HEK293T (cell line): ENCODE measurements at regions not wholly inside any gene's neighbourhood (a gene's known extent, or its start where the extent isn't known, plus 50 kb on each side); places are given as distances from the start of the nearest gene placed in this dataset.

ENCODE experiments used
- HDGF ChIP-seq: fragments of 450-650 bp; IDR thresholded peaks from 2 replicates; pipeline ENCODE4 v1.6.1; 2017; ENCODE audit warnings: antibody characterized with exemption, borderline replicate concordance
- L3MBTL2 ChIP-seq: fragments of 450-650 bp; conservative IDR thresholded peaks from 2 replicates; pipeline ENCODE4 v1.6.1; 2016; ENCODE audit warnings: mild to moderate bottlenecking
- SP1 ChIP-seq: fragments of 450-650 bp; IDR thresholded peaks from 2 replicates; pipeline ENCODE4 v1.6.1; 2017
- TARDBP ChIP-seq: fragments of 450-650 bp; IDR thresholded peaks from 2 replicates; pipeline ENCODE4 v1.6.1; 2016
- ZNF384 ChIP-seq: fragments of 450-650 bp; IDR thresholded peaks from 2 replicates; pipeline ENCODE4 v1.6.1; 2016

DNA sequence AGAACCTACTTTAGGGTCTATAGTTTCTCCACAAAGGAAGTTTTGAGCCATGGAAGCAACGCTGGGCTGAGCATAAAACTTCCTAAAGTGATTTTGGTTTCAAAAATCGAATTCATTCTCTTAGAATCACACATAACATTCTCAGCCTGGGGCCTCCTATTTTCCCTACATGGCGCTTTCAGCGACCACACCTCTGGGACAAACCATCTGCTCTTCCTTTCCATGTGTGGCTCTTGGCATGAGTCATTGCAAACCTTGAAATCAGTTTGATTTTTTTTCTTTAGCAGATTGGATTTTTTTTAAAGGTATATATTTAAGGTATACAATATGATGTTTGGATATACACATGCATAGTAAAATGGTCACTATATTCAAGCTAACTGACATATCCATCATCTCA, 72.5 kb upstream of the APCDD1 start:
- TF ChIP-seq TARDBP (no peak), HDGF (no peak), ZNF384 (no peak), SP1 (no peak), L3MBTL2 (no peak)
